Skeletal muscle tissue (tissue), 3 donors: ENCODE measurements at regions not wholly inside any gene's neighbourhood (a gene's known extent, or its start where the extent isn't known, plus 50 kb on each side); places are given as distances from the start of the nearest gene placed in this dataset.
"Not testable (repeated sequence)": the region's sequence is repeated elsewhere in the genome, so short reads cannot be mapped to it uniquely, and the experiment has no call there.

Experiments
- H3K27ac ChIP-seq: one replicate; pipeline ENCODE4 v1.7.0; 2013; ENCODE audit warnings: mild to moderate bottlenecking, low read depth, low read length, inconsistent platforms
- H3K27me3 ChIP-seq, 3 donors: one replicate each; pipeline ENCODE4 v1.7.0; 2013; ENCODE audit warnings: low read length in 3 of 3; ENCODE audit not compliant: control insufficient read depth in 3 of 3, insufficient read depth in 3 of 3
- H3K36me3 ChIP-seq, 3 donors: one replicate each; pipeline ENCODE4 v1.7.0; 2013; ENCODE audit warnings: low read length in 3 of 3; ENCODE audit not compliant: control insufficient read depth in 3 of 3, insufficient read depth in 3 of 3
- H3K4me1 ChIP-seq, 3 donors: one replicate each; pipeline ENCODE4 v1.7.0; 2013; ENCODE audit warnings: low read length in 3 of 3, mild to moderate bottlenecking in 3 of 3; ENCODE audit not compliant: control insufficient read depth in 3 of 3, insufficient read depth in 3 of 3
- H3K4me3 ChIP-seq, 3 donors: one replicate each; pipeline ENCODE4 v1.7.0; 2013; ENCODE audit warnings: low read length in 3 of 3
- H3K9ac ChIP-seq, 3 donors: one replicate each; pipeline ENCODE4 v1.7.0; 2013; ENCODE audit warnings: low read length in 3 of 3, mild to moderate bottlenecking in 3 of 3, moderate library complexity in 2 of 3, low read depth in 1 of 3
- H3K9me3 ChIP-seq, 3 donors: one replicate each; pipeline ENCODE4 v1.7.0; 2013; ENCODE audit warnings: low read length in 3 of 3; ENCODE audit not compliant: control insufficient read depth in 3 of 3
- donor health status: Osteomylitis.

GRCh38 chr3:75840160-75840559 is 54.8 kb upstream of the ZNF717 start:
- H3K27me3 ChIP-seq, H3K9me3 ChIP-seq, H3K36me3 ChIP-seq, H3K9ac ChIP-seq, H3K4me1 ChIP-seq, H3K4me3 ChIP-seq, H3K27ac ChIP-seq: not testable (repeated sequence)

DNA sequence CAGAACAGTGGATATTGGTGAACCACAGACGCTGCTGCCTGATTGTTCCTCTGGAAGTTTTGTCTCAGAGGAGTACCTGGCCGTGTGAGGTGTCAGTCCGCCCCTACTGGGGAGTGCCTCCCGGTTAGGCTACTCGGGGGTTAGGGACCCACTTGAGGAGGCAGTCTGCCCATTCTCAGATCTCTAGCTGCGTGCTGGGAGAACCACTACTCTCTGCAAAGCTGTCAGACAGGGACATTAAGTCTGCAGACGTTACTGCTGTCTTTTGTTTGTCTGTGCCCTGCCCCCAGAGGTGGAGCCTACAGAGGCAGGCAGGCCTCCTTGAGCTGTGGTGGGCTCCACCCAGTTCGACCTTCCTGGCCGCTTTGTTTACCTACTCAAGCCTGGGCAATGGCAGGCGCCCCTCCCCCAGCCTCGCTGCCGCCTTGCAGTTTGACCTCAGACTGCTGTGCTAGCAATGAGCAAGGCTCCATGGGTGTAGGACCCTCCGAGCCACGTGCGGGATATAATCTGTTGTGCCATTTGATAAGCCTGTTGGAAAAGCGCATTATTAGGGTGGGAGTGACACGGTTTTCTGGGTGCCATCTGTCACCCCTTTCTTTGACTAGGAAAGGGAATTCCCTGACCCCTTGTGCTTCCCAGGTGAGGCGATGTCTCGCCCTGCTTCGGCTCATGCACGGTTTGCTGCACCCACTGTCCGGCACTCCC is 65.1 kb upstream of the ZNF717 start:
- not testable (repeated sequence) for H3K27ac ChIP-seq, H3K9ac ChIP-seq, H3K4me3 ChIP-seq, H3K9me3 ChIP-seq, H3K27me3 ChIP-seq, H3K4me1 ChIP-seq, H3K36me3 ChIP-seq

DNA sequence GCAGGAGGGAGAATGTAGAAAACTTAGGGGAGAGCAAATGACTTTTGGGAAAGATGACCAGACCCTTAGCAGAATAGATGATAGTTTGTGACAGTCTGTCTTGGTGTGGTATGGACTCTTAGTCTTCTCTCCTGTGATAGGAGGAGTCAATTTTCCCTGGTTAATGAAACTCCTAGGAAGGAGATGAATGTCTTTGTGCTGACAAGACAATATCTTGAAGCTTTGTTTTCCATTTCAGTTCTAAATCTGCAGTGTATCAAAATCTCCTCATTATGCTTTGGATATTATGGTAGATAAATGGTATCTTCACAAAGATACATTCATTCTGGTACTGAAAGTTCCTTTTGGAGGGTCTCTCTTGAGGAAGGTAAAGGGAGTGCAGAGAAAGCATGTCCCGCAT is 77.8 kb upstream of the ZNF717 start:
- Histone ChIP-seq H3K36me3 (no peaks in the 10 kb centered on the region), H3K27ac (no peak overlapping the region), H3K4me1 (no peaks in the 10 kb centered on the region), H3K4me3 (no peak overlapping the region), H3K27me3 (no peaks in the 10 kb centered on the region), H3K9me3 (no peaks in the 10 kb centered on the region), H3K9ac (no peak overlapping the region)

DNA sequence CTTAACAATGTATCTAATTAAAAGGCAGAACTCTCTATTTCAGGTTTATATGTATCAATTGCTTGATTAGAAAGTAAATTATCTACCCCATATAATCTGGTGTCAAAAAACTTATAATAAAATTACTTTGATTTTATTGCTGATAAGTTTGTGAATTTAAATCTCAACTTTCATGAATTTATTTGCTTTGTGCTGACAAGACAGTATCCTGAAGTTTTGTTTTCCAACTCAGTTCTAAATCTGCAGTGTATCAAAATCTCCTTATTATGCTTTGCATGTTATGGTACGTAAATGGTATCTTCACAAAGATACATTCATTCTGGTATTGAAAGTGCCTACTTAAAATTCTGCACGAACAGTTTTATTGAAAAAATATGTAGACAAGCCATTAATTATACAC is 78.5 kb upstream of the ZNF717 start:
- no peak overlapping the region for H3K27ac ChIP-seq
- no peaks in the 10 kb centered on the region for H3K27me3 ChIP-seq
- H3K4me3 ChIP-seq, result no peak overlapping the region
- no peaks in the 10 kb centered on the region for H3K9me3 ChIP-seq
- H3K4me1 ChIP-seq, result no peaks in the 10 kb centered on the region
- H3K9ac ChIP-seq, result no peak overlapping the region
- H3K36me3 ChIP-seq, result no peaks in the 10 kb centered on the region

DNA sequence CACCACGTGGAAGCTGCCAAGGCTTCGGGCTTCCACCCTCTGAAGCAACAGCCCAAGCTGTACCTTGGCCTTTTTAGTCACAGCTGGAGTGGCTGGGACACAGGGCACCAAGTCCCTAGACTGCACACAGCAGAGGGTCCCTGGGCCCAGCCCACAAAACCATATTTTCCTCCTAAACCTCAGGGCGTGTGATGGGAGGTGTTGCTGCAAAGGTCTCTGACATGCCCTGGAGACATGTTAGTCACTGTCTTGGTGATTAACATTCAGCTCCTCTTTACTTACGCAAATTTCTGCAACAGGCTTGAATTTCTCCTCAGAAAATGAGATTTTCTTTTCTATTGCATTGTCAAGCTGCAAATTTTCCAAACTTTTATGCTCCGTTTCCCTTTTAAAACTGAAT is 98.4 kb upstream of the ZNF717 start:
- not testable (repeated sequence) for H3K9me3 ChIP-seq, H3K9ac ChIP-seq, H3K4me1 ChIP-seq, H3K27me3 ChIP-seq, H3K4me3 ChIP-seq, H3K27ac ChIP-seq, H3K36me3 ChIP-seq

DNA sequence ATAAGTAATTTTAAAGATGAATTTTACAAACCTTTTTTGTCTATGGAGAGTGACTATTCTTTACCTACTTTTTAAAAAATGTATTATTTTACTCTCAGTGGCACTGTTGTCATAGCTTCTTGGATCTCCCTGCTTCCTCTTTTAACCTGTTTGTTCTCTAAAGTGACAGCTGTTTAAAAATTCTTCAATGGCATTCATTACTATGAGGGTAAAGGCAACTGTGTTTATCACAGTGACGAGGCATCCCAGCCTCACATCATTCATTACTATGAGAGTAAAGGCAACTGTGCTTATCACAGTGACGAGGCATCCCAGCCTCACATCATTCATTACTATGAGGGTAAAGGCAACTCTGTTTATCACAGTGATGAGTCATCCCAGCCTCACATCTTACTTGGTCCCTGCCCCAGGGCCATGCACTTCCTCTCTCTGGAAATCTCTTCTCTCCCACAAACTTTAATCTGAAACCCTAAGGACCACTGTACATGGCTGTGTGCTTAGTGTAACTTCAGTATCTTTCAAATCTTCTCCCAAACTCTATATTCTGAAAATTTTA is 101.7 kb upstream of the ZNF717 start:
- no peak overlapping the region for H3K27ac ChIP-seq
- H3K4me1 ChIP-seq, result no peaks in the 10 kb centered on the region
- H3K36me3 ChIP-seq, result no peaks in the 10 kb centered on the region
- H3K9me3 ChIP-seq, result no peaks in the 10 kb centered on the region
- no peak overlapping the region for H3K9ac ChIP-seq
- H3K4me3 ChIP-seq, result no peak overlapping the region
- H3K27me3 ChIP-seq, result no peaks in the 10 kb centered on the region

- Histone ChIP-seq H3K9ac (no peak overlapping the region), H3K4me1 (no peaks in the 10 kb centered on the region), H3K36me3 (no peaks in the 10 kb centered on the region), H3K27me3 (no peaks in the 10 kb centered on the region), H3K27ac (no peak overlapping the region), H3K4me3 (no peak overlapping the region), H3K9me3 (no peaks in the 10 kb centered on the region)
These were observed 108.9 kb upstream of the ZNF717 start for GRCh38 chr3:75894234-75894633.

GRCh38 chr3:75896265-75896664 is 110.9 kb upstream of the ZNF717 start:
- no peaks in the 10 kb centered on the region for H3K4me1 ChIP-seq

DNA sequence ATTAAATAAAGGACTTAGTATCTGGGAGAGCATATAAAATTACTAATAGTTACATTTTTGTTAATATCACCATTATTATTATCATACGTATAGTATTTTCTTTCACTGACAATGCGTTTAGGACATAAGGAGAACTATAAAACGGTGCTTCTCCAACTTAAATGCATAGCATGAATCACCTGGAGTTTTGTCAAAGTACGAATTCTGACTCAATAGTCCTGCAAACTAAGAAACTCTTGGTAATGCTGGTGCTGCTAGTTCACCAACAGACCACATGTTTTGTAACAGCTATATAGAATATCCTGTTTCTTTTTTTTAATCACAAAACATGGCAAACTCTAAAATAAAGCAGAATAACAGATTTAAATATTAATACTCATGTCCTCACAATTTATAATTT is 116.1 kb upstream of the ZNF717 start:
- not testable (repeated sequence) for H3K9ac ChIP-seq, H3K36me3 ChIP-seq, H3K9me3 ChIP-seq, H3K4me3 ChIP-seq, H3K27ac ChIP-seq, H3K4me1 ChIP-seq, H3K27me3 ChIP-seq

More at GRCh38 chr3:75896265-75896664, 110.9 kb upstream of the ZNF717 start:
- Histone ChIP-seq H3K9me3 (no peaks in the 10 kb centered on the region), H3K36me3 (no peaks in the 10 kb centered on the region), H3K27me3 (no peaks in the 10 kb centered on the region), H3K4me3 (no peak overlapping the region), H3K27ac (no peak overlapping the region), H3K9ac (no peak overlapping the region)

GRCh38 chr3:75906555-75907112 is 121.3 kb upstream of the ZNF717 start:
- H3K9ac ChIP-seq, result no peak overlapping the region

More at GRCh38 chr3:75906555-75907112, 121.3 kb upstream of the ZNF717 start:
- Histone ChIP-seq H3K9me3 (no peaks in the 10 kb centered on the region), H3K27me3 (peaks cover 0 to 11% (median 0%) of the 10 kb centered on the region in 3 donors), H3K27ac (no peak overlapping the region), H3K36me3 (no peaks in the 10 kb centered on the region), H3K4me3 (no peak overlapping the region), H3K4me1 (no peaks in the 10 kb centered on the region)
